GM20000 (cell line): ENCODE measurements at regions not wholly inside any gene's neighbourhood (a gene's known extent, or its start where the extent isn't known, plus 50 kb on each side); places are given as distances from the start of the nearest gene placed in this dataset.

Source experiments
- DNase-seq: peaks from one replicate; pipeline ENCODE4 v3.0.0; 2012; ENCODE audit warnings: low spot score
- TF ChIP-seq, protein P1 (sequence below): IDR thresholded peaks from 2 replicates; pipeline ENCODE4 v1.5.1; 2012; ENCODE audit warnings: mild to moderate bottlenecking, control low read depth; ENCODE audit errors: extremely low read depth, missing control alignments

DNA sequence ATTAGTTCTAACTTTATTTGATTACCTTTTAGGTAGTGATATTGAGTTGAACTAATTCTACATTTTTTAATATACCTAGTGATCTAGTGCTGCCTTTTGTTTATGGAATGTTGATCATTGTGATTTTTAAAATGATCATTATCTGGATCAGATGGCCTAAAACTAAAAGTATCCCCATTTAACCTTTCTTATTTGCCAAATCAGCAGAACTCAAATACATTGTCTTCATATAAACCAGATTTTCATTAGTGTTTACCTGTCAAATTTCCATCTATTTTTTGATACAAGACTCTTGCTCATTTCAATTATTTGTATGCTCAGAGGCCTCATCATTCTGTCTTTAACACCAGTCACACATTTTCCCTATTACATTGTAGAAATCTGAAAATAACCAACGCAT, 441.2 kb downstream of the PTPRC start:
- no peak for DNase-seq
- TF ChIP-seq, protein P1, sequence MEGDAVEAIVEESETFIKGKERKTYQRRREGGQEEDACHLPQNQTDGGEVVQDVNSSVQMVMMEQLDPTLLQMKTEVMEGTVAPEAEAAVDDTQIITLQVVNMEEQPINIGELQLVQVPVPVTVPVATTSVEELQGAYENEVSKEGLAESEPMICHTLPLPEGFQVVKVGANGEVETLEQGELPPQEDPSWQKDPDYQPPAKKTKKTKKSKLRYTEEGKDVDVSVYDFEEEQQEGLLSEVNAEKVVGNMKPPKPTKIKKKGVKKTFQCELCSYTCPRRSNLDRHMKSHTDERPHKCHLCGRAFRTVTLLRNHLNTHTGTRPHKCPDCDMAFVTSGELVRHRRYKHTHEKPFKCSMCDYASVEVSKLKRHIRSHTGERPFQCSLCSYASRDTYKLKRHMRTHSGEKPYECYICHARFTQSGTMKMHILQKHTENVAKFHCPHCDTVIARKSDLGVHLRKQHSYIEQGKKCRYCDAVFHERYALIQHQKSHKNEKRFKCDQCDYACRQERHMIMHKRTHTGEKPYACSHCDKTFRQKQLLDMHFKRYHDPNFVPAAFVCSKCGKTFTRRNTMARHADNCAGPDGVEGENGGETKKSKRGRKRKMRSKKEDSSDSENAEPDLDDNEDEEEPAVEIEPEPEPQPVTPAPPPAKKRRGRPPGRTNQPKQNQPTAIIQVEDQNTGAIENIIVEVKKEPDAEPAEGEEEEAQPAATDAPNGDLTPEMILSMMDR = no peak

DNA sequence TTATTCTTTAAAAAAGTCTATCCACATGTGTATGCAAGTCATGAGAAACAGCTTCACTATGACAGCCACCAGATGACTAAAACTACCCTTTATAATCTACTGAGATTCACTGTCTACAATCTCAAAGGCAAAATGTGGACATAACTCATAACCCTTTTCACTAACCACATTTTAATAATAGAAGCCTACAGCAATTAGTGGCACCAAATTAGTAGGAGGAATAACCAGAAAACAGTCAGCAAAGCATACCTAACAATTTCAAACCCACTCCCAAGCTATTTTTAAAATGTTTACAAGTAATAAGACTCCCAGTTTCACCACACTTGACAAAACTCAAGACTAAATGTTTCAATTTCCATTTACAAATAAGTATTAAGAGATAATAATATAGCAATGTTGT, 442.9 kb downstream of the PTPRC start:
- TF ChIP-seq, protein P1 = no peak
- peak; percentile 38 for DNase-seq

DNA sequence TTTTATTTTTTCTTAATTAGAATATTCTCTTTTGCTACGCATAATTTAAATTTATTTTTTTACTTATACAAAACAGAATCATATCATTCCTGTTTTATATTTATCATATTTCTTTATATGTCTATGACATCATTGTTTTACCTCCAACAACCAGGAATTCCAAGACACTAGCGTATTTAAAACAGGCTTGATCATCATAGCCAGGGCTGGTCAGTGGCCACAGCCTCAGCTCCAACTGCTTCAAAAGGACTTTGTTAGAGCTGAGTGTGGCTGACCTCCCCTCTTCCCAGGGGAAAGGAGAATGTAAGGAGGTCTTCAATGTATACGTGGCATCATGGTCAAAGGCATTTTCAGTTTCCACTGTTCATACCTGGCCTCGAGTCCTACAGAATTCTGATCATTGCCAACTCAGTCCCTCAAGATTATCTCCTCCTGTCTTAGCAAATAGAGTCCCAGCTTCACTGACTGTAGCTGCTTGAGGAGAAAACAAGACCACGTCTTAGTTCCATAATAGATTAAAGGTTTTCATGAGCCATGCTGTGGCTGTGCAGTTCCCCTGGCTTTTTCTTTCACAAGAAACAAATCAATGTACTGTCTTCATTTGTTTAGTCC, 444.0 kb downstream of the PTPRC start:
- TF ChIP-seq, protein P1 = no peak
- no peak for DNase-seq

DNA sequence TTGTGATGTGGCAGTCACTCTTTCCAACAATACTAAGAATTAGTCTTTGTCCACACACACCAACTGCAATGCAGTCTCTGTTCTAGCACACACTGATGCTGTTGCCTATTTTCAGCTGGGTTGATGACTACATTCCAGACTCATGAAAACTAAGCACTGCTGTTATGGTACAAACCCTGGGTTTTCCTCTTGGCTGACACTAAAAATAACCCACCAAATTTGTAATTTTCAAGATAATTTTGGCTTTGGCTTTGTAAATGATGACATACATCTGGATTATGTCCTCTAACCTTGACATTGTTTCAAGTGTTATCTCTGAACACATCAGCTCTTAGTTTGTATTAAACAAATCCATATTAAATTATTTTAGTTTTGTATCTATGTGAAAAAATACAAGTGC, 444.8 kb downstream of the PTPRC start:
- no peak for DNase-seq
- TF ChIP-seq, protein P1 = no peak

DNA sequence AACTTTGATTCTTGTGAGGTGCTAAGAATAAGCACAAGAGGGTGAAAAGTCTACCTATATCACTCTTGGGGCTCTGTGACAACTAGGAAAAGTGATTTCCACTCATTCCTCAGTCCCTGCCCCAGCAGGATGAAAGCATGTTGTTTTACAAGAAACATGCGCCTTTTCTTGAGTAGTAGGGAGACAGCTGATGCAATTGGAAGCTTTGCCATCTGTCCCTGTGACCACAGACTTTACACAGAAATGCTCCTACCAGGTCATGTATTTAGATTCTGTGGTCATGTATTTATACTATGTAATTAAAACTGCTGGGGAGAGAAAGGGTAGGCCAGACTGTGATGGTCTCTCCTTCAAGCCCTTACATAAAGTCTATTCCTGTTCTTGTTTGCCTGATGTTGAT, 445.5 kb downstream of the PTPRC start:
- no peak for DNase-seq
- TF ChIP-seq, protein P1 = no peak

DNA sequence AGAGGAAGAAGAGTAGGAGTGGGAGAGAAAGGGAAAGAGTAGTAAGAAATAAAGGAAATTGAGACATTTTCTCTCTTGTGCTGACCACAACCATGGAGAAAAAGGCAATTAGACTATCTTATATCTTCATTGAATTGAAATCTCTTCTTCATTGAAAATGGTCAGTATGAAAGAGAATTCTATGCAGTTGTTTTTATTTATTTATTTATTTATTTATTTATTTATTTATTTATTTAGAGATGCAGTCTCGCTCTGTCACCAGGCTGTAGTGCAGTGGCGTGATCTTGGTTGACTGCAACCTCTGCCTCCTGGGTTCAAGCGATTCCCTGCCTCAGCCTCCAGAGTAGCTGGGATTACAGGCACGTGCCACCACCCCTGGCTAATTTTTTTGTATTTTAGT, 447.1 kb downstream of the PTPRC start:
- DNase-seq = no peak

DNA sequence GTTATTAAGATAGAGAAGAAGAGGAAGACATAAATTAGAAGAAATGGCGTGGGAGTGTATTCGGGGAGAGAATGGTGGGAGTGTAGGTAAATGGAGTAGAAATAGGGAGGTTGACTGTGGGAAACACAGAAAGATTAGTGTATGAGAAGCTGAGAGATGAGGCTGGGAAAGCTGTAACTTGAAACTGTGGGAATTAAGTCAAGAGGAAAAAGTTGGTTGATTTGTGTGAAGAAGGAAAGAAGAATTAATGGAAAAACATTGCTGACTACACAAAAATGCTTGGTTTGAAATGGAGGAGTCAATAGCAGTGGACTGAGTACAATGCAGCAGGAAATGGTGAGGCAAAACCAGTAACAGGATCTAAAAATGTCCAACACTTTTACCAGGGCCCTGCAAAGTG, 448.3 kb downstream of the PTPRC start:
- no peak for DNase-seq
- TF ChIP-seq, protein P1 = no peak

More for the DNA sequence above, 447.1 kb downstream of the PTPRC start:
- TF ChIP-seq, protein P1 = no peak
